ENCODE measurements at regions not wholly inside any gene's neighbourhood (a gene's known extent, or its start where the extent isn't known, plus 50 kb on each side); places are given as distances from the start of the nearest gene placed in this dataset.
A peak's percentile ranks its signal among the peaks of the same experiment; 100 is the strongest.

DNA sequence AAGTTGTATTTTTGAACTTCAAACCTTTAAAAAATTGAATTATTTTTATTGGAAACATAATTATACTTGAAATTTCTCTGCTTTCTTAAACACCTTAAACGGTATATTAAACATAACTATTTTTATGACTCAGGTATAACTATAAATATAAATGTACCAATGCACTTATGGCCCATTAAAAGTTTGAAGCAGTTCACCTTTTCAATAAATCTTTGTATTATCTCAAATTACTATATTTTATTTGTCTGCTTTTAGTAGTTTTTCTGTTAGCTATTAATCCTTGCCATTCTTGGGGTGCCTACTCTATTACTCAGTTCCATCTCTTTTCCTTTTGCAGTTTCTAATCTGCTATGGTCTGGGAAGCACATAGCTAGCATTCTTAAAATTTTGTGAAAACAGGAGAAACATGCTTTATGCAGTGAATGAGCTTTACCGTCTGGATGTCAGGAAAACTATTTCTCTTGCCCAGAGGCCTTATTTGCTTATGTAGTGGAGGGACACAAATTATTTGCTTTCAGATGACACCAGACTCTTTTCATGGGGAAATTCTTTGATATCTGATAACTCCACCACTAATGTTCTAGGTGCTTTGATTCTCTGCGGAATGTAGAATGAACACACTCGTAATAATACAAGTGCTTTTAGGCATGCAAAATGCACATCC is 378.9 kb upstream of the CITED2 start:
- TF ChIP-seq, protein P1, sequence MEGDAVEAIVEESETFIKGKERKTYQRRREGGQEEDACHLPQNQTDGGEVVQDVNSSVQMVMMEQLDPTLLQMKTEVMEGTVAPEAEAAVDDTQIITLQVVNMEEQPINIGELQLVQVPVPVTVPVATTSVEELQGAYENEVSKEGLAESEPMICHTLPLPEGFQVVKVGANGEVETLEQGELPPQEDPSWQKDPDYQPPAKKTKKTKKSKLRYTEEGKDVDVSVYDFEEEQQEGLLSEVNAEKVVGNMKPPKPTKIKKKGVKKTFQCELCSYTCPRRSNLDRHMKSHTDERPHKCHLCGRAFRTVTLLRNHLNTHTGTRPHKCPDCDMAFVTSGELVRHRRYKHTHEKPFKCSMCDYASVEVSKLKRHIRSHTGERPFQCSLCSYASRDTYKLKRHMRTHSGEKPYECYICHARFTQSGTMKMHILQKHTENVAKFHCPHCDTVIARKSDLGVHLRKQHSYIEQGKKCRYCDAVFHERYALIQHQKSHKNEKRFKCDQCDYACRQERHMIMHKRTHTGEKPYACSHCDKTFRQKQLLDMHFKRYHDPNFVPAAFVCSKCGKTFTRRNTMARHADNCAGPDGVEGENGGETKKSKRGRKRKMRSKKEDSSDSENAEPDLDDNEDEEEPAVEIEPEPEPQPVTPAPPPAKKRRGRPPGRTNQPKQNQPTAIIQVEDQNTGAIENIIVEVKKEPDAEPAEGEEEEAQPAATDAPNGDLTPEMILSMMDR (IDR thresholded peaks at IDR 0.05), result no peak
- Histone ChIP-seq H3K4me1 (peaks cover 0 to 24% of the 10 kb centered on the region in 2 donors), H3K4me3 (no peak overlapping the region), H3K36me3 (no peaks in the 10 kb centered on the region), H3K9me3 (no peaks in the 10 kb centered on the region), H3K27ac (no peak overlapping the region), H3K27me3 (no peaks in the 10 kb centered on the region)
- DNase-seq (ENCODE audit: low spot score), result no peak

DNA sequence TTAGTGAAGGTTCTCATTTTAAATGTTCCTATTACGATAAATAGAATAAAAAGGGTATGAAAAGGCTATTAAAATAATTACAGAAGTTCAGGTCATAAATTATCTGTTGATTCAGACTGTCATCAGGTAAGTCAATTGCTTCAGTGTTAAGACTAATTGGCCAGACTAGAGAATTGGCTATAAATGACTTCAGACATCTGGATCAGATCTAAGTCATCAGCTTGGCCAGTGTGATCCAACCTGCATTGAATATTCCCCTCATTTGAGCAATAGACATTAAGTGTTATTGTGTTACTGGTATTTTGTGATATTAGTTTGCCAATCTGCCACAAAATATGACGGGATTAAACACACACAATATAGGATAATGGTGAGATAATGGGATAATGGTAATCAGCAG is 377.6 kb upstream of the CITED2 start:
- DNase-seq (ENCODE audit: low spot score), result no peak
- H3K36me3 ChIP-seq, result no peaks in the 10 kb centered on the region
- no peaks in the 10 kb centered on the region for H3K27me3 ChIP-seq
- peaks cover 0 to 22% of the 10 kb centered on the region in 2 donors for H3K4me1 ChIP-seq
- no peaks in the 10 kb centered on the region for H3K9me3 ChIP-seq
- H3K4me3 ChIP-seq, result no peak overlapping the region
- H3K27ac ChIP-seq, result no peak overlapping the region
- TF ChIP-seq, protein P1 (IDR thresholded peaks at IDR 0.05), result no peak

DNA sequence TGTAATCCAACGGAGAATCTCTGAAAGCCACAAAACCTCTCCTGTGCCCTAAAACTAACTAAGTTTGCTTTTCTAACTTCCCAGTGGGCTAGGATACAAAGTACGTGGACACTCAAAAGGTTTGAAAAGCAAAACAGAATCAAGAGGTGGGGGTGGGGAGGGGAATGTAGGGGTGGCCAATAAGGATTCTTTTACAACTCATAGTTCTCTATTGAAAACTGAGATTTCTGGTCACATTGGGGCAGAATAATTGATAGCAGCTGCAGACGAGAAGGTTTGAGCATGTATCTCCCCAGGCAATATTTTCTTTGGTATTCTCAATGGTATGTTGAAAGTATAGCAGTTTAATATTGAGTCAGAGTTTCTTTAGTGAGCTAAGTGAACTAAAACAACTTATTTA is 376.7 kb upstream of the CITED2 start:
- H3K9me3 ChIP-seq, result no peaks in the 10 kb centered on the region
- TF ChIP-seq, protein P1 (IDR thresholded peaks at IDR 0.05), result no peak
- no peaks in the 10 kb centered on the region for H3K36me3 ChIP-seq
- H3K27me3 ChIP-seq, result no peaks in the 10 kb centered on the region
- H3K4me3 ChIP-seq, result no peak overlapping the region
- DNase-seq (ENCODE audit: low spot score), result no peak
- peaks cover 0 to 22% of the 10 kb centered on the region in 2 donors for H3K4me1 ChIP-seq
- no peak overlapping the region for H3K27ac ChIP-seq

DNA sequence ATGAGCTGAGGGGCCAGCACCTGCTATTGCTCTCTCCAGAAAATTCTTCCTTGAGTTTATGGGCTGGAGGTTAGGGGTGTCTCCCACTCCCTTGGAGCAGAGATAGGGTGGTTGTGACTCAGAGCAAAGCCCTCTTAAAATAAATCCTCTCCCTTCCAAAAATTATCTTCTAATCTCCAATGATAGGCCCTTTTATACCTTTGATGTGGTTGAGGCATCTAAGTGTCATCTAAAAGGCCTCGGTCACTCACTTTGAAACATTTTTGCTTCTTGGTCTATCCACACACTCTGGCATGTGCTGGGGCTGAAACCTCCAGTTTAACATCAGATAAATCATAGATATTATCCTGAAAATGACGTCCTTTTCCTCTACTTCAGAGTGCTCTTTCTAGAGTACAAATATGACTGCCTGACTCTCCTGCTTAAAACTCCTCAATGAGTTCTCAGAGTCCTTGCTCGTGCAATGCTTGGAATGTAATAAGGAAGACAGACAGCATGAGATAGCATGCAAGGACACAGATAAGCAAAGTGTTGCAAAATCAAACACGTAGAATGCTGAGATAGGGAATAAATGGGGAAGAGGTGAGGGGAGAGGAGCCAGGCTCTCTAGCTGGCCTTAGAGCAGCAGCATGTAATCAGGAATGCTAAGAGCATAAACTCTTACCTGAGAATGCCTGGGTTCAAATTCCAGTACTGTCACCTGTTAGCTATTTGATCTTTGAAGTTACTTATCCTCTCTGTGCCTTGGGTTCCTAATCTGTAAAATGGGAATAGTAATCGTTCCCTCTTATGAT is 374.1 kb upstream of the CITED2 start:
- Histone ChIP-seq H3K4me3 (no peak overlapping the region), H3K4me1 (peaks cover 0 to 8% of the 10 kb centered on the region in 2 donors), H3K27me3 (no peaks in the 10 kb centered on the region), H3K27ac (peak overlapping the region in 1 of 2 donors; percentile 14), H3K9me3 (no peaks in the 10 kb centered on the region), H3K36me3 (no peaks in the 10 kb centered on the region)
- TF ChIP-seq, protein P1 (IDR thresholded peaks at IDR 0.05), result no peak
- no peak for DNase-seq (ENCODE audit: low spot score)

DNA sequence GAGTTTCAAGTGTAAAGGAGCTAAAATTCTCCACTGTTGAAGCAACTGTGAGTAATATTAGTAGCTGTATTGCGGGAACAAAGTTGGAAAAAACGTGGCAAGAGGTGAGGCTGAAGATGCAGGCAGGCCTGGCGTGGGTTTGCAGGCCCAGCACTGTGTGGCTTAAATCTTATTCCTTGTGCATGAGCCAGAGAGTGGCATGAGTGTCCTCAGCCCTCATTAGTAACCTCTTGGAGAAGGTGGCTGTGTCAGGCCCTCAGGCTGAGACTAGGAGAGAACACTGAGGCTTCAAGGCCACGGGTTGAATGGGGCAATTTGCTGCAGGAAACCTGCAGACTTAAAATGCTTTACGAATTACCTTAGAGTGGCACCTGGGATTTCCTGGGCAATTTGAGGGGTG is 372.7 kb upstream of the CITED2 start:
- Histone ChIP-seq H3K4me1 (peaks cover 0 to 12% of the 10 kb centered on the region in 2 donors), H3K27ac (no peak overlapping the region), H3K9me3 (no peaks in the 10 kb centered on the region), H3K36me3 (no peaks in the 10 kb centered on the region), H3K27me3 (no peaks in the 10 kb centered on the region), H3K4me3 (no peak overlapping the region)
- TF ChIP-seq, protein P1 (IDR thresholded peaks at IDR 0.05), result no peak
- no peak for DNase-seq (ENCODE audit: low spot score)

Data from right atrium auricular region (tissue), 2 donors.